ENCODE measurements at regions not wholly inside any gene's neighbourhood (a gene's known extent, or its start where the extent isn't known, plus 50 kb on each side); places are given as distances from the start of the nearest gene placed in this dataset.

DNA sequence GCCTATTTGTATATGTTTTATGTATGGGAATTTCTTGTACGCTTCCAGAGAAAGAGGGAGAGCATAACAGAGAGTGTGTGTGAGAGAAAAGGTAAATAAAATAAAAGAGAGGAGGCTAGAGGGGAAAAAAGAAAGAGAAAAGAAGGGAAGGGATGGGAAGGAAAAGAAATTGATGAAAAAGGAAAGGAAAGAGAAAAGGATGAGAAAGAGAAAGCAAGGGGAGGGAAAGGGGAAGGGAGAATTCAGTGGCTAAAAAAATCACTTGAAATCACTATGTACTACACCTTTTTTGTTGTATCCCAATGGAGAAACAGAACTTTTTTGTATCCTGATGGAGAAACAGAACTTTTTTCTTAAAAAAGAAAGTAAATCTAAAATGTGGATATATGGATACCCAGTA, 165.5 kb upstream of the MBNL1 start:
- TF ChIP-seq, protein P1, sequence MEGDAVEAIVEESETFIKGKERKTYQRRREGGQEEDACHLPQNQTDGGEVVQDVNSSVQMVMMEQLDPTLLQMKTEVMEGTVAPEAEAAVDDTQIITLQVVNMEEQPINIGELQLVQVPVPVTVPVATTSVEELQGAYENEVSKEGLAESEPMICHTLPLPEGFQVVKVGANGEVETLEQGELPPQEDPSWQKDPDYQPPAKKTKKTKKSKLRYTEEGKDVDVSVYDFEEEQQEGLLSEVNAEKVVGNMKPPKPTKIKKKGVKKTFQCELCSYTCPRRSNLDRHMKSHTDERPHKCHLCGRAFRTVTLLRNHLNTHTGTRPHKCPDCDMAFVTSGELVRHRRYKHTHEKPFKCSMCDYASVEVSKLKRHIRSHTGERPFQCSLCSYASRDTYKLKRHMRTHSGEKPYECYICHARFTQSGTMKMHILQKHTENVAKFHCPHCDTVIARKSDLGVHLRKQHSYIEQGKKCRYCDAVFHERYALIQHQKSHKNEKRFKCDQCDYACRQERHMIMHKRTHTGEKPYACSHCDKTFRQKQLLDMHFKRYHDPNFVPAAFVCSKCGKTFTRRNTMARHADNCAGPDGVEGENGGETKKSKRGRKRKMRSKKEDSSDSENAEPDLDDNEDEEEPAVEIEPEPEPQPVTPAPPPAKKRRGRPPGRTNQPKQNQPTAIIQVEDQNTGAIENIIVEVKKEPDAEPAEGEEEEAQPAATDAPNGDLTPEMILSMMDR (IDR thresholded peaks at IDR 0.05) = no peak
- TF ChIP-seq POLR2A (IDR thresholded peaks at IDR 0.05) = no peak
